DND-41 (cell line): ENCODE measurements at regions not wholly inside any gene's neighbourhood (a gene's known extent, or its start where the extent isn't known, plus 50 kb on each side); places are given as distances from the start of the nearest gene placed in this dataset.

Experiments used
- EZH2 ChIP-seq: IDR thresholded peaks from 3 replicates; pipeline ENCODE4 v1.6.1; 2012; ENCODE audit warnings: borderline replicate concordance, low read depth, mild to moderate bottlenecking, moderate library complexity, low read length, inconsistent platforms; ENCODE audit not compliant: severe bottlenecking
- TF ChIP-seq, protein P1 (sequence below): IDR thresholded peaks from 2 replicates; pipeline ENCODE4 v1.5.1; 2012; ENCODE audit warnings: borderline replicate concordance, low read length, moderate library complexity, mild to moderate bottlenecking; ENCODE audit not compliant: poor library complexity, severe bottlenecking; ENCODE audit errors: extremely low read depth

DNA sequence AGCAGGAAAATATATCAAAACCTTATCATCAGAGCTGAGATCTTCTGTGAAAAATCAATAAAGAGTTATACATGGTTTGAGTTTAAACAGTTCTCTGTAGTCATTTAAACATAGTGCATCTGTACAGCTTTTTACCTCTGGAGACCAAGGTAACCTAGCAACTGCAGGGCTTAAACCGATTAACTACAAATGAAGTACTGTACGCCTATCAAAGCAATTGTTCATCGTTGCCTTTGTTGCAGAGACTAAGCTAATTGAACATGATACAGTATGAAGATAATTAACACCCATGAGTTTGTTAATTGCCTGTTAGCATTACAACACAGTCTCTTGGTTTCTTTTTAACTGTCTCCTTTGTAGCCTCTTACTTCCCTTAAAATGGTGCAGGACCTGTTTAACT is 147.9 kb downstream of the LNPK start:
- TF ChIP-seq, protein P1, sequence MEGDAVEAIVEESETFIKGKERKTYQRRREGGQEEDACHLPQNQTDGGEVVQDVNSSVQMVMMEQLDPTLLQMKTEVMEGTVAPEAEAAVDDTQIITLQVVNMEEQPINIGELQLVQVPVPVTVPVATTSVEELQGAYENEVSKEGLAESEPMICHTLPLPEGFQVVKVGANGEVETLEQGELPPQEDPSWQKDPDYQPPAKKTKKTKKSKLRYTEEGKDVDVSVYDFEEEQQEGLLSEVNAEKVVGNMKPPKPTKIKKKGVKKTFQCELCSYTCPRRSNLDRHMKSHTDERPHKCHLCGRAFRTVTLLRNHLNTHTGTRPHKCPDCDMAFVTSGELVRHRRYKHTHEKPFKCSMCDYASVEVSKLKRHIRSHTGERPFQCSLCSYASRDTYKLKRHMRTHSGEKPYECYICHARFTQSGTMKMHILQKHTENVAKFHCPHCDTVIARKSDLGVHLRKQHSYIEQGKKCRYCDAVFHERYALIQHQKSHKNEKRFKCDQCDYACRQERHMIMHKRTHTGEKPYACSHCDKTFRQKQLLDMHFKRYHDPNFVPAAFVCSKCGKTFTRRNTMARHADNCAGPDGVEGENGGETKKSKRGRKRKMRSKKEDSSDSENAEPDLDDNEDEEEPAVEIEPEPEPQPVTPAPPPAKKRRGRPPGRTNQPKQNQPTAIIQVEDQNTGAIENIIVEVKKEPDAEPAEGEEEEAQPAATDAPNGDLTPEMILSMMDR: no peak
- TF ChIP-seq EZH2: no peak
